OCI-LY3 (cell line): ENCODE measurements at regions not wholly inside any gene's neighbourhood (a gene's known extent, or its start where the extent isn't known, plus 50 kb on each side); places are given as distances from the start of the nearest gene placed in this dataset.

Source experiments
- EZH2phosphoT487 ChIP-seq: fragments of 200-600 bp; shearing (Covaris generic); IDR thresholded peaks from 2 replicates; pipeline ENCODE4 v1.6.1; 2018; ENCODE audit warnings: antibody characterized with exemption, mixed run types, low read depth
- TF ChIP-seq, protein P1 (sequence below): fragments of 200-600, 300-600 bp; sonication (generic); IDR thresholded peaks from 2 replicates; pipeline ENCODE4 v1.5.1; 2014; ENCODE audit warnings: antibody characterized with exemption, low read length, low read depth

DNA sequence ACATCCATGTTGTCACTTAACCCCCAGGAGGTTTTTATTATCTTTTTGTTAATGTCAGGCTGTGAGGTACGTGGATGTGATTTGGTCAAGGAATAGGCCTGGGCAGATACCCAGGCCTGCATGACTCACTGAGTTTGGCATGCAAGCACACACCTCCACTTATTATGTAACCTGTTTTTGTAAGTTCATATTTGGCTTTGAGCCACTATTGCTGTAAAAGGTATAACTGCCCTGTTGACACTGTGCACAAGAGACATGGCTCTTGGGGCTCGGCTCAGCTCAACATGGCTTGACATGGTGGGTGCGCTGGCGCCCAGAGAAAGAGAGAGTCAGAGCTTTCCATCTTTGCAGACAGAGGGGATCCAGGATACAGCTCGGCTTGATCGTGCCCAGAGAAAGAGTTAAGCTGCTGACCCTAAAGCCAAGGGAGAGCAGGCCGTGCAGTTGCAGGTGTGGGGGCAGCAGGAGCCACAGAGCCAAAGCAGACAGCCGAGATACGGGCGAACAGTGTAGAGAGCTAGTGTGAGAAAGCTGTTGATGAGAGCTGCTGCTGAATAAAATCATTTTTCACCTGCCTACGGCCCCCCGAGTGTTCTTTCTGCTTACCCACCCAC is 67.9 kb upstream of the UNC13C start:
- TF ChIP-seq, protein P1, sequence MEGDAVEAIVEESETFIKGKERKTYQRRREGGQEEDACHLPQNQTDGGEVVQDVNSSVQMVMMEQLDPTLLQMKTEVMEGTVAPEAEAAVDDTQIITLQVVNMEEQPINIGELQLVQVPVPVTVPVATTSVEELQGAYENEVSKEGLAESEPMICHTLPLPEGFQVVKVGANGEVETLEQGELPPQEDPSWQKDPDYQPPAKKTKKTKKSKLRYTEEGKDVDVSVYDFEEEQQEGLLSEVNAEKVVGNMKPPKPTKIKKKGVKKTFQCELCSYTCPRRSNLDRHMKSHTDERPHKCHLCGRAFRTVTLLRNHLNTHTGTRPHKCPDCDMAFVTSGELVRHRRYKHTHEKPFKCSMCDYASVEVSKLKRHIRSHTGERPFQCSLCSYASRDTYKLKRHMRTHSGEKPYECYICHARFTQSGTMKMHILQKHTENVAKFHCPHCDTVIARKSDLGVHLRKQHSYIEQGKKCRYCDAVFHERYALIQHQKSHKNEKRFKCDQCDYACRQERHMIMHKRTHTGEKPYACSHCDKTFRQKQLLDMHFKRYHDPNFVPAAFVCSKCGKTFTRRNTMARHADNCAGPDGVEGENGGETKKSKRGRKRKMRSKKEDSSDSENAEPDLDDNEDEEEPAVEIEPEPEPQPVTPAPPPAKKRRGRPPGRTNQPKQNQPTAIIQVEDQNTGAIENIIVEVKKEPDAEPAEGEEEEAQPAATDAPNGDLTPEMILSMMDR, result no peak
- TF ChIP-seq EZH2phosphoT487, result no peak
